ENCODE measurements at regions not wholly inside any gene's neighbourhood (a gene's known extent, or its start where the extent isn't known, plus 50 kb on each side); places are given as distances from the start of the nearest gene placed in this dataset.

DNA sequence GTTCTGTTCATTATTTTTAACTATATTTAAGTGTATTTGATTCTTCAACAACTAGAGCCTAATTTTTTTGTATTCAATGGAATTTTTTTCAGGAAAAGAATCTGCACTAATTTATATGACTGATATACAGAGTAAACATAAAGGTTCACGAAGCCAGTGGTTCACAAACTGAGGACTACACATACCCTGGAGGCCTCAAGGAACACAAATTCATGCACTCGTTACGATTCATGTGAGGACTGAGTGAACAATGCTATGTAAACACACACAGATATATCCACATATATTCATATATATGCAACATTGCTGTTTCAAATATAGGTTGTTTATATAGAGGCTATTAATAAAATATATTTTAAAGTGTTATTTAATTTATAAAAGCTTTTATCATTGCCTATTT lies 137.8 kb downstream of the PHLDA1 start:
- Histone ChIP-seq H3K9me3 (ENCODE audit: control insufficient read depth, low read length) (no peaks in the 10 kb centered on the region), H3K4me3 (ENCODE audit: low read length) (no peak overlapping the region), H3K4me1 (ENCODE audit: control insufficient read depth, insufficient read depth, low read length) (no peaks in the 10 kb centered on the region), H3K27me3 (ENCODE audit: control insufficient read depth, insufficient read depth) (no peaks in the 10 kb centered on the region), H3K27ac (ENCODE audit: low read length) (no peak overlapping the region)
- WGBS = 99% methylated on average over 3 of the region's 3 CpGs
- DNase-seq = no peak
- intact Hi-C loops (cut with DNase I) = no loop called here
- no peak for ATAC-seq

- H3K9me3 ChIP-seq (ENCODE audit: control insufficient read depth, low read length) = no peaks in the 10 kb centered on the region
- intact Hi-C loops (cut with DNase I) = no loop called here
- DNase-seq (no peak), ATAC-seq (no peak)
- 68% methylated on average over 5 of the region's 5 CpGs for WGBS
- no peaks in the 10 kb centered on the region for H3K4me1 ChIP-seq (ENCODE audit: control insufficient read depth, insufficient read depth, low read length)
- no peak overlapping the region for H3K4me3 ChIP-seq (ENCODE audit: low read length)
- no peak overlapping the region for H3K27ac ChIP-seq (ENCODE audit: low read length)
- H3K27me3 ChIP-seq (ENCODE audit: control insufficient read depth, insufficient read depth) = no peaks in the 10 kb centered on the region
Measured at GRCh38 chr12:75892731-75893408, 138.7 kb downstream of the PHLDA1 start.

DNA sequence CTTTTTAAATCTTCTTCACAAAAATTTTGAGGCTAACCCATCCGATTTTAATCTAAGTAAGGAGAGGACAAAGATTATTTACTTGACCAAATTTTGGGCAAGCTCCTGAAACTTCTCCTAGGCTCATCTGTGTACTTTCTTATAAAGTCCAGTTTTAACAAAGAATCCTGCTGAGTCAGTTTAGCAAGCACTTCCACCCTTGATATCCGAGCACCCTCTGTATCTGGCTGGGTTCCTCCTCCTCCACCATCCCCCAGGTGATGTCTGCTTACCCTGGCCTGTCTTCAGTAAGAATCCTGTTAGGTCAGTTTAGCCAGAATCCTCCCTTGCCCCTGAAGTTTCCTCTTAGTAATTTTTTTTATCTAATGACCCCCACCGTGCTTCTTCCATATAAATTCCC lies 140.5 kb downstream of the PHLDA1 start:
- intact Hi-C loops (cut with DNase I) = no loop called here
- 81% methylated on average over 3 of the region's 3 CpGs for WGBS

DNA sequence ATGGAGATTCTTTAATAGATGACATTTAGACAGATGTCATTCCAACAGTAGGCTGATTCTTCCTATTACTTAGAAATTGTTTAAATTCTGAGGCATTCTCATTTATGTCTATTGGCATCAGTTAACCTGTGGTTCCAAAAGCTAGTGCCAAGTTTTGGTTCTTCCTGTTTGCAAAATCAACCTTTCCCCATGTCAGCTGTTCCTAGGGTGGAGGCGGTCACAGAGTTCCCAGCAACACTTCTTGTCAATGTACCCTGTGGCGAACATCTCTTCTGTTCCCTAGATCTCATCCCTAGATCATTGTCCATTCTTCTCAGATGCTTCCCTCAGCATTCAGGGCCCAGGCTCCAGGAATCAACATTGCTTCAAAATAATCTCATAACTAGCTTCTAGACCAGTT lies 140.9 kb downstream of the PHLDA1 start:
- Histone ChIP-seq H3K4me3 (ENCODE audit: low read length) (no peak overlapping the region), H3K27ac (ENCODE audit: low read length) (no peak overlapping the region), H3K27me3 (ENCODE audit: control insufficient read depth, insufficient read depth) (no peaks in the 10 kb centered on the region), H3K4me1 (ENCODE audit: control insufficient read depth, insufficient read depth, low read length) (no peaks in the 10 kb centered on the region), H3K9me3 (ENCODE audit: control insufficient read depth, low read length) (no peaks in the 10 kb centered on the region)
- DNase-seq (no peak), ATAC-seq (no peak)
- WGBS = 97% methylated on average over 2 of the region's 2 CpGs
- intact Hi-C loops (cut with DNase I) = no loop called here

More for the DNA sequence above, 140.5 kb downstream of the PHLDA1 start:
- H3K9me3 ChIP-seq (ENCODE audit: control insufficient read depth, low read length) = no peaks in the 10 kb centered on the region
- ATAC-seq (no peak), DNase-seq (no peak)
- no peak overlapping the region for H3K4me3 ChIP-seq (ENCODE audit: low read length)
- H3K27me3 ChIP-seq (ENCODE audit: control insufficient read depth, insufficient read depth) = no peaks in the 10 kb centered on the region
- H3K4me1 ChIP-seq (ENCODE audit: control insufficient read depth, insufficient read depth, low read length) = no peaks in the 10 kb centered on the region
- H3K27ac ChIP-seq (ENCODE audit: low read length) = no peak overlapping the region

DNA sequence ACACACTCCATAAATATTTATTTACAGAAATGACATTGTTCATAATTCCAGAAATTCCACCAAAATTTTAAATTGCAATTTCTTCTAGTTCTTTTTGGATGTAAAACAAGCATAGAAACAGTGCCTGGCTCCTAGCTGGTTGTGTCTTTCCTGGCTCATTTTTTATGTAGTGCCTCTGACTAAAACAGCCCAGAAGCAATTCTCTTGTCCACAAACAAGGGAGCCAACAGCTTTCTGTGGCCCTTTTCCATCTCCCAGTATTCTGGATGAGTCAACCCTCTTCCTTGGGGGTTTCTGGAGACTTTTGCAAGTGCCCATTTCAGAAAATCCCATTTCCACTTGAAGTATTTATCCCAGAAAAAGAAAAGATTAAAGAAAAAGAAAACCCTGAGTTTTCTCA lies 141.4 kb downstream of the PHLDA1 start:
- intact Hi-C loops (cut with DNase I) = no loop called here
- ATAC-seq = no peak

GRCh38 chr12:75888874-75889613 lies 142.5 kb downstream of the PHLDA1 start:
- DNase-seq (no peak), ATAC-seq (no peak)
- intact Hi-C loops (cut with DNase I) = no loop called here
- Histone ChIP-seq H3K27me3 (ENCODE audit: control insufficient read depth, insufficient read depth) (no peaks in the 10 kb centered on the region), H3K4me1 (ENCODE audit: control insufficient read depth, insufficient read depth, low read length) (no peaks in the 10 kb centered on the region), H3K9me3 (ENCODE audit: control insufficient read depth, low read length) (no peaks in the 10 kb centered on the region), H3K4me3 (ENCODE audit: low read length) (no peak overlapping the region), H3K27ac (ENCODE audit: low read length) (no peak overlapping the region)
- 48% methylated on average over 11 of the region's 11 CpGs for WGBS

More for the DNA sequence above, 141.4 kb downstream of the PHLDA1 start:
- no peaks in the 10 kb centered on the region for H3K9me3 ChIP-seq (ENCODE audit: control insufficient read depth, low read length)
- no peaks in the 10 kb centered on the region for H3K27me3 ChIP-seq (ENCODE audit: control insufficient read depth, insufficient read depth)
- H3K27ac ChIP-seq (ENCODE audit: low read length) = no peak overlapping the region
- H3K4me3 ChIP-seq (ENCODE audit: low read length) = no peak overlapping the region
- H3K4me1 ChIP-seq (ENCODE audit: control insufficient read depth, insufficient read depth, low read length) = no peaks in the 10 kb centered on the region
- no peak for DNase-seq

DNA sequence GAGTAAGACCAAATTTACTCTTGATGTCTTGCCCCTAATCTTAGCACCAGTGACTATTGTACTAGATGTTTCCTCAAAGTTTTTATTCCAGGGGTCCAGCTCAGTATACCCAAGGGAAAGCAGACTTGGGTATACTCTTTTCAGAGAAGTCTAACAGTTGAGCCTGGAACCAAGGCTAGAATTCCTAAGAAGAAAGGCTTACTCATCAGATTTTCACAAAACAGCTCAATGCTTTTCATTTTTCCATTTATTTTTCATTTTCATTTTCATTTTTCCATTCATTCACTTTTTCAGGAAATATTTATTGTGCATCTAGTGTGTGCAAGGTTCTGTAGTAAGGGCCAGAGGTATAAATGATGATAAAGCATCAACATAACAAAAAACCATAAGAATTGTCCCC lies 143.2 kb downstream of the PHLDA1 start:
- intact Hi-C loops (cut with DNase I) = no loop called here
- DNase-seq (no peak), ATAC-seq (no peak)
- Histone ChIP-seq H3K27ac (ENCODE audit: low read length) (no peak overlapping the region), H3K4me3 (ENCODE audit: low read length) (no peak overlapping the region), H3K4me1 (ENCODE audit: control insufficient read depth, insufficient read depth, low read length) (no peaks in the 10 kb centered on the region), H3K27me3 (ENCODE audit: control insufficient read depth, insufficient read depth) (no peaks in the 10 kb centered on the region), H3K9me3 (ENCODE audit: control insufficient read depth, low read length) (no peaks in the 10 kb centered on the region)

DNA sequence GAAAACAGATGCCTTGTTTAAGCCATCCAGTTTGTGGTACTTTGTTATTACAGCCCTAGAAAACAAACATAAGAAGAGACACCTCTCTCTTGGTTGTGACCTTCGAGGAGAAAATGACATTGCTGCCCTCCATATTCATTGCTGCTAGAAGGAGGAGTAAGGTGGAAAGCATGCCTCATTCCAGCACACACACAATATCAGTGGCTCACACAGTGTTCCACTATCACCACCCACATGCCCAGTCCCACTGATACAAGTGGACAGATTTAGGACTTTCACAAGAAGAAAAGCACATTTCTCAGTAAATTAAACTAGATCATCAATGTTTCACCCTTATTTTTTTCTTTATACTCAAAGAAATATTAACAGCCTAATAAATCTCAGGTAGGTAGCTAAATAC lies 143.6 kb downstream of the PHLDA1 start:
- Histone ChIP-seq H3K9me3 (ENCODE audit: control insufficient read depth, low read length) (no peaks in the 10 kb centered on the region), H3K4me1 (ENCODE audit: control insufficient read depth, insufficient read depth, low read length) (no peaks in the 10 kb centered on the region), H3K4me3 (ENCODE audit: low read length) (no peak overlapping the region), H3K27ac (ENCODE audit: low read length) (no peak overlapping the region), H3K27me3 (ENCODE audit: control insufficient read depth, insufficient read depth) (no peaks in the 10 kb centered on the region)
- DNase-seq (no peak), ATAC-seq (no peak)
- 92% methylated on average over 1 of the region's 1 CpG for WGBS
- intact Hi-C loops (cut with DNase I) = no loop called here

DNA sequence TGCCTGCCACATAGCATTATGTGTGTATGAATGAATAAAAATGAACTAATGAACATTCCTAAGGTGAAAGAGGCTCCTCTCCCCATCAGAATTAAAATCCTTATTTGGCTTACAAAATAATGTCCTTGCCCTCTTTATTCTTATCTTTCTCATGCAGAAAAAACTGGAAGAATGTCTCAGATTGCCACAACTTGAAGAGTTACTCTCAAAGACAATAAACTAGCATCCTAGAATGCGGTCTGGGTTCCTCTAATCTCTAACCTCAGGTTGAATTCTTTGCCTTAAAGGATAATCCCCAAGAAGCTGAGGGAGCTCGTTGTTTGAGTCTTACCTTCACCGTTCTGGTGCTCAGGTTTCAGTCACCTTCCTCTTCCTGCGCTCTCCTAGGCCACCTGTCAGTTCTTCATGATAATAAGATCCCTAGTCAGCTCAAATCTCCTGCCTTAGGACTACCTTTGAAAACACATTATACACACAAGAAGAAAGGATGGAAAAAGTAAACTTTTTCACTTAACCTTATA lies 147.1 kb downstream of the PHLDA1 start:
- no peaks in the 10 kb centered on the region for H3K4me1 ChIP-seq (ENCODE audit: control insufficient read depth, insufficient read depth, low read length)
- H3K27ac ChIP-seq (ENCODE audit: low read length) = no peak overlapping the region
- H3K4me3 ChIP-seq (ENCODE audit: low read length) = no peak overlapping the region
- ATAC-seq (no peak), DNase-seq (no peak)
- intact Hi-C loops (cut with DNase I) = no loop called here
- no peaks in the 10 kb centered on the region for H3K27me3 ChIP-seq (ENCODE audit: control insufficient read depth, insufficient read depth)
- no peaks in the 10 kb centered on the region for H3K9me3 ChIP-seq (ENCODE audit: control insufficient read depth, low read length)
- 92% methylated on average over 4 of the region's 4 CpGs for WGBS

GRCh38 chr12:75883241-75883640 lies 148.3 kb downstream of the PHLDA1 start:
- intact Hi-C loops (cut with DNase I) = no loop called here
- Histone ChIP-seq H3K4me1 (ENCODE audit: control insufficient read depth, insufficient read depth, low read length) (no peaks in the 10 kb centered on the region), H3K9me3 (ENCODE audit: control insufficient read depth, low read length) (no peaks in the 10 kb centered on the region), H3K27me3 (ENCODE audit: control insufficient read depth, insufficient read depth) (no peaks in the 10 kb centered on the region), H3K4me3 (ENCODE audit: low read length) (no peak overlapping the region), H3K27ac (ENCODE audit: low read length) (no peak overlapping the region)
- WGBS = 76% methylated on average over 3 of the region's 3 CpGs
- DNase-seq = no peak
- no peak for ATAC-seq

- H3K9me3 ChIP-seq (ENCODE audit: control insufficient read depth, low read length) = no peaks in the 10 kb centered on the region
- H3K27ac ChIP-seq (ENCODE audit: low read length) = no peak overlapping the region
- no peak overlapping the region for H3K4me3 ChIP-seq (ENCODE audit: low read length)
- no peak for DNase-seq
- no peaks in the 10 kb centered on the region for H3K27me3 ChIP-seq (ENCODE audit: control insufficient read depth, insufficient read depth)
- ATAC-seq = no peak
- H3K4me1 ChIP-seq (ENCODE audit: control insufficient read depth, insufficient read depth, low read length) = no peaks in the 10 kb centered on the region
- 64% methylated on average over 3 of the region's 3 CpGs for WGBS
- intact Hi-C loops (cut with DNase I) = no loop called here
Measured at GRCh38 chr12:75882421-75882820, 149.2 kb downstream of the PHLDA1 start.

Data from right cardiac atrium (tissue), 5 donors.